ENCODE measurements at regions not wholly inside any gene's neighbourhood (a gene's known extent, or its start where the extent isn't known, plus 50 kb on each side); places are given as distances from the start of the nearest gene placed in this dataset.

GRCh38 chr6:147808640-147809039 lies 300.1 kb downstream of the SAMD5 start:
- DNase-seq (ENCODE audit: low spot score), result no peak
- FAIRE-seq, result no peak

- FAIRE-seq (no peak), DNase-seq (ENCODE audit: low spot score) (no peak)
Observed at GRCh38 chr6:147811913-147812629, 303.6 kb downstream of the SAMD5 start.

GRCh38 chr6:147817042-147817689 lies 308.7 kb downstream of the SAMD5 start:
- no peak for DNase-seq (ENCODE audit: low spot score)
- no peak for FAIRE-seq

GRCh38 chr6:147820520-147820919 lies 312.0 kb downstream of the SAMD5 start:
- DNase-seq (ENCODE audit: low spot score) (no peak), FAIRE-seq (no peak)

GRCh38 chr6:147821295-147821897 lies 312.9 kb downstream of the SAMD5 start:
- FAIRE-seq (no peak), DNase-seq (ENCODE audit: low spot score) (no peak)

- DNase-seq (ENCODE audit: low spot score), result no peak
- FAIRE-seq, result no peak
Observed at GRCh38 chr6:147823936-147824335, 315.4 kb downstream of the SAMD5 start.

GRCh38 chr6:147825848-147826247 lies 317.4 kb downstream of the SAMD5 start:
- FAIRE-seq, result no peak

GRCh38 chr6:147826698-147827097 lies 318.2 kb downstream of the SAMD5 start:
- DNase-seq (ENCODE audit: low spot score) (no peak), FAIRE-seq (no peak)

More at GRCh38 chr6:147825848-147826247, 317.4 kb downstream of the SAMD5 start:
- DNase-seq (ENCODE audit: low spot score), result no peak

- DNase-seq (ENCODE audit: low spot score), result no peak
- no peak for FAIRE-seq
Observed at GRCh38 chr6:147829418-147829817, 320.9 kb downstream of the SAMD5 start.

- DNase-seq (ENCODE audit: low spot score), result no peak
- no peak for FAIRE-seq
Observed at GRCh38 chr6:147829835-147830234, 321.3 kb downstream of the SAMD5 start.

GRCh38 chr6:147831356-147831755 lies 322.9 kb downstream of the SAMD5 start:
- DNase-seq (ENCODE audit: low spot score) (no peak), FAIRE-seq (no peak)

GRCh38 chr6:147833607-147834006 lies 325.1 kb downstream of the SAMD5 start:
- DNase-seq (ENCODE audit: low spot score) (no peak), FAIRE-seq (no peak)

GRCh38 chr6:147834084-147834776 lies 325.7 kb downstream of the SAMD5 start:
- FAIRE-seq (no peak), DNase-seq (ENCODE audit: low spot score) (no peak)

- FAIRE-seq (no peak), DNase-seq (ENCODE audit: low spot score) (no peak)
Observed at GRCh38 chr6:147837540-147837939, 329.1 kb downstream of the SAMD5 start.

- no peak for FAIRE-seq
- no peak for DNase-seq (ENCODE audit: low spot score)
Observed at GRCh38 chr6:147839708-147840610, 331.5 kb downstream of the SAMD5 start.

GRCh38 chr6:147841547-147842148 lies 333.2 kb downstream of the SAMD5 start:
- DNase-seq (ENCODE audit: low spot score) (no peak), FAIRE-seq (no peak)

- DNase-seq (ENCODE audit: low spot score), result no peak
- no peak for FAIRE-seq
Observed at GRCh38 chr6:147849401-147850330, 341.2 kb downstream of the SAMD5 start.

- no peak for FAIRE-seq
- no peak for DNase-seq (ENCODE audit: low spot score)
Observed at GRCh38 chr6:147852772-147853171, 344.3 kb downstream of the SAMD5 start.

GRCh38 chr6:147853574-147853973 lies 345.1 kb downstream of the SAMD5 start:
- DNase-seq (ENCODE audit: low spot score) (no peak), FAIRE-seq (no peak)
